IMR-90 (cell line): ENCODE measurements at regions not wholly inside any gene's neighbourhood (a gene's known extent, or its start where the extent isn't known, plus 50 kb on each side); places are given as distances from the start of the nearest gene placed in this dataset.

Experiments
- BHLHE40 ChIP-seq: fragments of 150-350 bp; IDR thresholded peaks from 2 replicates; pipeline ENCODE4 v1.6.1; 2016; ENCODE audit warnings: mild to moderate bottlenecking, low read depth, low read length
- CEBPB ChIP-seq: IDR thresholded peaks from 2 replicates; pipeline ENCODE4 v1.6.1; 2012; ENCODE audit warnings: low read depth, low read length, improper control_type of control experiment
- NFE2L2 ChIP-seq: fragments of 150-350 bp; IDR thresholded peaks from 2 replicates; pipeline ENCODE4 v1.6.1; 2016; ENCODE audit warnings: low read depth, mild to moderate bottlenecking, low read length
- POLR2A ChIP-seq: IDR thresholded peaks from 2 replicates; pipeline ENCODE4 v1.6.1; 2012; ENCODE audit warnings: mild to moderate bottlenecking, low read depth, low read length
- RAD21 ChIP-seq: IDR thresholded peaks from 2 replicates; pipeline ENCODE4 v1.6.1; 2012; ENCODE audit warnings: low read length, improper control_type of control experiment
- RCOR1 ChIP-seq: IDR thresholded peaks from 2 replicates; pipeline ENCODE4 v1.6.1; 2012; ENCODE audit warnings: mild to moderate bottlenecking, low read length, improper control_type of control experiment; ENCODE audit not compliant: insufficient replicate concordance
- RFX5 ChIP-seq: IDR thresholded peaks from 2 replicates; pipeline ENCODE4 v1.8.0; 2012; ENCODE audit warnings: low read depth, mild to moderate bottlenecking, low read length, moderate library complexity
- TF ChIP-seq, protein P1 (sequence below): conservative IDR thresholded peaks from 2 replicates; pipeline ENCODE4 v1.5.1; 2012; ENCODE audit warnings: mild to moderate bottlenecking, low read depth, low read length, improper control_type of control experiment

DNA sequence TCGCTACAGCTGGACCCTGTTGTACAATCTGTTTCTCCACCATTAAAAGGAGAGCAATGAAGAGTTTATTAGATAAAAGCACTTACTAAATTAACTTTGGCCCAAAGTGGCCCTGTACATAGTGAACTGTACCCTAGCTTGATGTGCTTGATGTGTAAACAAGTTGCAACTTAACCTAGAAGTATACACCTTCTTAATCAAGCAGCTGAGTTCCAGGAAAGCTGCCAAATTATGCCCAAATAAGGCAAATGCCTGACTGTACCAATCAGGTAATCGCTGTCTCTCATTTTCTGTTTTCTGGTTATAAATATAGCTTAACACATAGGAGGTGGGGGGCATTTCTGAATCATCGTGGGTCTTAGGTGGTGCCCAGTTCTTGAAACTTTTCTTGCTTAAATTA, 704.8 kb upstream of the CBLB start:
- TF ChIP-seq POLR2A (no peak), RCOR1 (no peak), RFX5 (no peak), CEBPB (no peak), RAD21 (no peak), BHLHE40 (no peak), NFE2L2 (no peak)
- TF ChIP-seq, protein P1, sequence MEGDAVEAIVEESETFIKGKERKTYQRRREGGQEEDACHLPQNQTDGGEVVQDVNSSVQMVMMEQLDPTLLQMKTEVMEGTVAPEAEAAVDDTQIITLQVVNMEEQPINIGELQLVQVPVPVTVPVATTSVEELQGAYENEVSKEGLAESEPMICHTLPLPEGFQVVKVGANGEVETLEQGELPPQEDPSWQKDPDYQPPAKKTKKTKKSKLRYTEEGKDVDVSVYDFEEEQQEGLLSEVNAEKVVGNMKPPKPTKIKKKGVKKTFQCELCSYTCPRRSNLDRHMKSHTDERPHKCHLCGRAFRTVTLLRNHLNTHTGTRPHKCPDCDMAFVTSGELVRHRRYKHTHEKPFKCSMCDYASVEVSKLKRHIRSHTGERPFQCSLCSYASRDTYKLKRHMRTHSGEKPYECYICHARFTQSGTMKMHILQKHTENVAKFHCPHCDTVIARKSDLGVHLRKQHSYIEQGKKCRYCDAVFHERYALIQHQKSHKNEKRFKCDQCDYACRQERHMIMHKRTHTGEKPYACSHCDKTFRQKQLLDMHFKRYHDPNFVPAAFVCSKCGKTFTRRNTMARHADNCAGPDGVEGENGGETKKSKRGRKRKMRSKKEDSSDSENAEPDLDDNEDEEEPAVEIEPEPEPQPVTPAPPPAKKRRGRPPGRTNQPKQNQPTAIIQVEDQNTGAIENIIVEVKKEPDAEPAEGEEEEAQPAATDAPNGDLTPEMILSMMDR = no peak
